Endothelial cell of umbilical vein (primary cell): ENCODE measurements at regions not wholly inside any gene's neighbourhood (a gene's known extent, or its start where the extent isn't known, plus 50 kb on each side); places are given as distances from the start of the nearest gene placed in this dataset.

Source experiments
- BruUV-seq: library from RNA; stranded (reverse); fragments of 400-500 nt; replicated peaks from 2 replicates; lab custom pipeline; 2021; lab: Mats Ljungman, UMichigan
- CTCF ChIA-PET: fragments of 300-600, 350-600 bp; sonication (Branson Sonifier 250); formaldehyde crosslinking; loops from one replicate; lab custom pipeline; 2021; ENCODE audit warnings: antibody characterized with exemption, inconsistent platforms; lab: Charles Lee
- POLR2A ChIA-PET: fragments of 300-600, 350-600 bp; sonication (Branson Sonifier 250); formaldehyde crosslinking; loops from one replicate; lab custom pipeline; 2021; ENCODE audit warnings: antibody characterized with exemption, inconsistent platforms; lab: Charles Lee
- DNase-seq: peaks from one replicate; pipeline ENCODE4 v3.0.0-alpha.2; 2011; ENCODE audit warnings: low read depth, low spot score
- FAIRE-seq: peaks from 2 replicates; lab custom pipeline; 2011; peaks lifted over from hg19 to GRCh38; lab: Jason Lieb, UNC
- H2AFZ ChIP-seq: 2 replicates; pipeline ENCODE4 v1.6.0; 2012; ENCODE audit warnings: low read depth, low read length, control low read depth, inconsistent platforms
- H3K27ac ChIP-seq: 2 replicates; pipeline ENCODE4 v1.5.1; 2011; ENCODE audit warnings: low read depth, mild to moderate bottlenecking, control low read depth, low read length, moderate library complexity; ENCODE audit not compliant: insufficient read depth
- H3K27me3 ChIP-seq, 2 experiments: 2 replicates each; pipeline versions ENCODE4 v1.6.0 to v1.6.1; 2011; ENCODE audit warnings: low read length in 2 of 2, mixed read lengths in 1 of 2; ENCODE audit not compliant: control insufficient read depth in 2 of 2, insufficient read depth in 2 of 2
- H3K36me3 ChIP-seq, 2 experiments: 2 replicates in 1 of 2; 3 replicates in 1 of 2; pipeline ENCODE4 v1.5.1; 2011; ENCODE audit warnings: low read length in 2 of 2, mild to moderate bottlenecking in 1 of 2, moderate library complexity in 1 of 2; ENCODE audit not compliant: control insufficient read depth in 2 of 2, insufficient read depth in 2 of 2; ENCODE audit errors: extremely low read depth in 1 of 2
- H3K4me1 ChIP-seq: 3 replicates; pipeline ENCODE4 v1.5.1; 2011; ENCODE audit warnings: mild to moderate bottlenecking, low read length; ENCODE audit not compliant: control insufficient read depth, insufficient read depth; ENCODE audit errors: extremely low read depth
- H3K4me2 ChIP-seq: 2 replicates; pipeline ENCODE4 v1.6.1; 2011; ENCODE audit warnings: low read length, control low read depth, mixed read lengths; ENCODE audit not compliant: insufficient read depth
- H3K4me3 ChIP-seq, 3 experiments: fragments of 200-600 bp in 1 of 3; sonication (generic), shearing (Covaris generic) in 1 of 3; replicated peaks in 1 of 3; 2 replicates each; pipeline ENCODE4 v1.5.1; 2011 to 2016; ENCODE audit warnings: control low read depth in 3 of 3, low read length in 3 of 3, mild to moderate bottlenecking in 2 of 3, inconsistent platforms in 1 of 3, low read depth in 1 of 3, moderate library complexity in 1 of 3; ENCODE audit not compliant: insufficient read depth in 1 of 3
- H3K79me2 ChIP-seq: 2 replicates; pipeline ENCODE4 v1.6.0; 2012; ENCODE audit warnings: low read length, inconsistent platforms; ENCODE audit not compliant: control insufficient read depth, insufficient read depth
- H3K9ac ChIP-seq: replicated peaks from 2 replicates; pipeline ENCODE3; 2011; ENCODE audit warnings: low read length, control low read depth; ENCODE audit not compliant: insufficient read depth; ENCODE audit errors: extremely low read depth
- H3K9me1 ChIP-seq: replicated peaks from 3 replicates; pipeline ENCODE4 v1.6.0; 2011; ENCODE audit warnings: mild to moderate bottlenecking, low read length; ENCODE audit not compliant: control insufficient read depth, insufficient read depth; ENCODE audit errors: extremely low read depth
- H3K9me3 ChIP-seq: replicated peaks from 2 replicates; pipeline ENCODE4 v1.5.1; 2012; ENCODE audit warnings: low read length, inconsistent platforms; ENCODE audit not compliant: control insufficient read depth, insufficient read depth
- H4K20me1 ChIP-seq: replicated peaks from 2 replicates; pipeline ENCODE3; 2011; ENCODE audit warnings: mild to moderate bottlenecking, low read length; ENCODE audit not compliant: control insufficient read depth, insufficient read depth; ENCODE audit errors: extremely low read depth
- EZH2 ChIP-seq: IDR thresholded peaks from 2 replicates; pipeline ENCODE4 v1.6.1; 2012; ENCODE audit warnings: borderline replicate concordance, low read depth, mild to moderate bottlenecking, moderate library complexity, low read length, inconsistent platforms; ENCODE audit not compliant: severe bottlenecking
- FOS ChIP-seq: IDR thresholded peaks from 2 replicates; pipeline ENCODE4 v1.6.1; 2011; ENCODE audit warnings: mild to moderate bottlenecking, low read length, moderate library complexity, borderline replicate concordance; ENCODE audit not compliant: insufficient read depth
- GATA2 ChIP-seq: IDR thresholded peaks from 2 replicates; pipeline ENCODE4 v1.7.0; 2011; ENCODE audit warnings: low read depth, mild to moderate bottlenecking, moderate library complexity, mixed read lengths, low read length; ENCODE audit not compliant: insufficient read length, insufficient read depth
- JUN ChIP-seq: IDR thresholded peaks from 2 replicates; pipeline ENCODE4 v1.6.1; 2011; ENCODE audit warnings: borderline replicate concordance, low read depth; ENCODE audit not compliant: insufficient read length, insufficient read depth
- MYC ChIP-seq: IDR thresholded peaks from one replicate; pipeline ENCODE4 v1.6.1; 2011; ENCODE audit warnings: mild to moderate bottlenecking, low read depth, low read length
- POLR2A ChIP-seq: IDR thresholded peaks from 2 replicates; pipeline ENCODE4 v1.6.1; 2012; ENCODE audit warnings: low read depth, mild to moderate bottlenecking, control low read depth, low read length
- POLR2AphosphoS5 ChIP-seq: IDR thresholded peaks from 2 replicates; pipeline ENCODE4 v1.6.1; 2012; ENCODE audit warnings: low read depth, mild to moderate bottlenecking, control low read depth, low read length, moderate library complexity; ENCODE audit not compliant: insufficient read depth
- dilution Hi-C: fragments of 300-500 bp; cut with MboI; formaldehyde crosslinking; loops from one replicate; pipeline ENCODE4 v1.15.0; 2019; ENCODE audit warnings: low sequenced_read_pairs; ENCODE audit not compliant: extremely low pct_ligation_motif_present
- intact Hi-C: fragments of 100-400 bp; cut with micrococcal nuclease; formaldehyde crosslinking; loops from one replicate; pipeline ENCODE4 v1.10.0; 2022
- TF ChIP-seq, protein P1 (sequence below), 2 donors: IDR thresholded peaks; 1 replicate in 1 of 2; 2 replicates in 1 of 2; pipeline ENCODE4 v1.5.1; 2011; ENCODE audit warnings: low read length in 2 of 2, mild to moderate bottlenecking in 2 of 2, moderate library complexity in 2 of 2, control low read depth in 1 of 2, inconsistent platforms in 1 of 2, low read depth in 1 of 2; ENCODE audit not compliant: insufficient read depth in 1 of 2; ENCODE audit errors: extremely low read depth in 1 of 2
- TF ChIP-seq, protein P2 (sequence below): IDR thresholded peaks from 2 replicates; pipeline ENCODE4 v1.6.1; 2011; ENCODE audit not compliant: insufficient read depth, insufficient read length

DNA sequence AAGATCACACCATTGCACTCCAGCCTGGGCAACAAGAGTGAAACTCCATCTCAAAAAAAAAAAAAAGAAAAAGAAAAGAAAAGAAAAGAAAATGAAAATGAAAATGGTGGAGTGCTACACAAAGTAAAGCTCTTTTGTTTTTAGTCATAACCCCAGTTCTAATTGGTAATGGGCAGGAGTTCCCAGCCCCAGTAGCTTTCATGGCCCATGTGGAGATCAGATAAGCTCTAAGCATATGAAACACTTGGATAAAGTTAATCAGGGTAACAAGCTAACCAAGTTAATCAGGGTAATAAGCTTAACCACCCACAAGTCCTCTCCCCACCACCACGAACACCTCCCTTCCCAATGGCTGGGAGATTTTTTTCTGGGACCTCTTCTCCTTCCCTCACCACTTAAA, 240.8 kb downstream of the BCL11A start:
- H3K9me1 ChIP-seq: no peaks in the 10 kb centered on the region
- no peaks in the 10 kb centered on the region for H3K36me3 ChIP-seq
- H3K4me2 ChIP-seq: no peak overlapping the region
- no peak overlapping the region for H3K9ac ChIP-seq
- dilution Hi-C loops: no loop called here
- no peaks in the 10 kb centered on the region for H3K27me3 ChIP-seq
- no peak overlapping the region for H3K4me3 ChIP-seq
- no peaks in the 10 kb centered on the region for H4K20me1 ChIP-seq
- H3K27ac ChIP-seq: no peak overlapping the region
- TF ChIP-seq POLR2AphosphoS5: no peak
- TF ChIP-seq FOS: no peak
- TF ChIP-seq GATA2: no peak
- no peak for TF ChIP-seq POLR2A
- TF ChIP-seq, protein P1, sequence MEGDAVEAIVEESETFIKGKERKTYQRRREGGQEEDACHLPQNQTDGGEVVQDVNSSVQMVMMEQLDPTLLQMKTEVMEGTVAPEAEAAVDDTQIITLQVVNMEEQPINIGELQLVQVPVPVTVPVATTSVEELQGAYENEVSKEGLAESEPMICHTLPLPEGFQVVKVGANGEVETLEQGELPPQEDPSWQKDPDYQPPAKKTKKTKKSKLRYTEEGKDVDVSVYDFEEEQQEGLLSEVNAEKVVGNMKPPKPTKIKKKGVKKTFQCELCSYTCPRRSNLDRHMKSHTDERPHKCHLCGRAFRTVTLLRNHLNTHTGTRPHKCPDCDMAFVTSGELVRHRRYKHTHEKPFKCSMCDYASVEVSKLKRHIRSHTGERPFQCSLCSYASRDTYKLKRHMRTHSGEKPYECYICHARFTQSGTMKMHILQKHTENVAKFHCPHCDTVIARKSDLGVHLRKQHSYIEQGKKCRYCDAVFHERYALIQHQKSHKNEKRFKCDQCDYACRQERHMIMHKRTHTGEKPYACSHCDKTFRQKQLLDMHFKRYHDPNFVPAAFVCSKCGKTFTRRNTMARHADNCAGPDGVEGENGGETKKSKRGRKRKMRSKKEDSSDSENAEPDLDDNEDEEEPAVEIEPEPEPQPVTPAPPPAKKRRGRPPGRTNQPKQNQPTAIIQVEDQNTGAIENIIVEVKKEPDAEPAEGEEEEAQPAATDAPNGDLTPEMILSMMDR (IDR thresholded peaks at IDR 0.05; ENCODE audit: extremely low read depth in 1 of 2, insufficient read depth in 1 of 2, low read depth in 1 of 2, low read length in 2 of 2): no peak
- TF ChIP-seq EZH2: no peak
- CTCF ChIA-PET: no interaction called here
- no peaks in the 10 kb centered on the region for H3K79me2 ChIP-seq
- H2AFZ ChIP-seq: no peak overlapping the region
- H3K9me3 ChIP-seq: no peaks in the 10 kb centered on the region
- POLR2A ChIA-PET: no interaction called here
- intact Hi-C loops: no loop called here
- DNase-seq: no peak
- FAIRE-seq: no peak
- no TSS peak for BruUV-seq
- H3K4me1 ChIP-seq: no peaks in the 10 kb centered on the region

DNA sequence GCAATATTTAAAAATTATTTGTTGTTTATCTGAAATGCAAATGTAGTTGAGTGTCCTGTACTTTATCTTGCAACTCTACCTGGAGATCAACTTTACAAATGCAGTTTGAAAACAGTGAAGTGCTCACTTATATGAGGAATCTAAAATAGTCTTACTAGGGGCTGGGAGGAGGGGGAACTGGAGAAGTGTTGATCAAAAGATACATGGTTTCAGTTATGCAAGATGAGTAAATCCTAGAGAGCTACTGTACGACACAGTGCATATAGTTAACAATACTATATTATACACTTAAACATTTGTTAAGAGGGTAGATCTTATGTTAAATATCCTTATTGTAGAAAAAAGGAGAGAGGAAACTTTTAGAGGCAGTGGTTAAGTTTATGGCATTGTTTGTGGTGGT, 241.9 kb downstream of the BCL11A start:
- Histone ChIP-seq H3K4me2 (no peak overlapping the region), H3K9me3 (no peaks in the 10 kb centered on the region), H3K4me1 (no peaks in the 10 kb centered on the region), H3K4me3 (no peak overlapping the region), H3K36me3 (no peaks in the 10 kb centered on the region), H3K79me2 (no peaks in the 10 kb centered on the region), H3K27ac (no peak overlapping the region), H3K9me1 (no peaks in the 10 kb centered on the region), H2AFZ (no peak overlapping the region), H3K27me3 (no peaks in the 10 kb centered on the region), H3K9ac (no peak overlapping the region), H4K20me1 (no peaks in the 10 kb centered on the region)
- dilution Hi-C loops (no loop called here), intact Hi-C loops (no loop called here)
- TF ChIP-seq MYC: no peak
- no peak for TF ChIP-seq POLR2A
- no peak for TF ChIP-seq GATA2
- TF ChIP-seq, protein P1 (IDR thresholded peaks at IDR 0.05; ENCODE audit: extremely low read depth in 1 of 2, insufficient read depth in 1 of 2, low read depth in 1 of 2, low read length in 2 of 2): no peak
- no peak for TF ChIP-seq EZH2
- no peak for TF ChIP-seq JUN
- no peak for TF ChIP-seq FOS
- no peak for TF ChIP-seq POLR2AphosphoS5
- TF ChIP-seq, protein P2, sequence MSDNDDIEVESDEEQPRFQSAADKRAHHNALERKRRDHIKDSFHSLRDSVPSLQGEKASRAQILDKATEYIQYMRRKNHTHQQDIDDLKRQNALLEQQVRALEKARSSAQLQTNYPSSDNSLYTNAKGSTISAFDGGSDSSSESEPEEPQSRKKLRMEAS: no peak
- ChIA-PET CTCF (no interaction called here), POLR2A (no interaction called here)
- FAIRE-seq (no peak), DNase-seq (no peak)
- BruUV-seq: no TSS peak
